Ovary (tissue), 7 donors: ENCODE measurements at regions not wholly inside any gene's neighbourhood (a gene's known extent, or its start where the extent isn't known, plus 50 kb on each side); places are given as distances from the start of the nearest gene placed in this dataset.

Source experiments
- DNase-seq, 5 donors: peaks; one replicate each; pipeline ENCODE4 v3.0.0-alpha.2; 2019 to 2020
- H3K27ac ChIP-seq, 2 donors: fragments of 200-600 bp; one replicate each; pipeline versions ENCODE4 v1.5.1 to v1.8.0; 2019 to 2022
- H3K27me3 ChIP-seq: fragments of 200-600 bp; one replicate; pipeline ENCODE4 v1.8.0; 2022
- H3K36me3 ChIP-seq: fragments of 200-600 bp; sonication (generic); one replicate; pipeline ENCODE4 v1.5.1; 2019
- H3K4me1 ChIP-seq: one replicate; pipeline ENCODE4 v1.8.1; 2013; ENCODE audit warnings: mild to moderate bottlenecking, moderate library complexity; ENCODE audit not compliant: insufficient read depth
- H3K4me3 ChIP-seq: fragments of 200-600 bp; sonication (generic); one replicate; pipeline ENCODE4 v1.5.1; 2017
- H3K9me3 ChIP-seq, 2 donors: fragments of 200-600 bp in 1 of 2; sonication (generic) in 1 of 2; one replicate each; pipeline versions ENCODE4 v1.5.1 to v1.8.1; 2013 to 2019; ENCODE audit warnings: mild to moderate bottlenecking in 1 of 2, moderate library complexity in 1 of 2
- CTCF ChIP-seq, 3 donors: fragments of 450-650 bp in 2 of 3; fragments of 200-600 bp in 1 of 3; IDR thresholded peaks; one replicate each; pipeline versions ENCODE4 v1.5.1 to v1.8.0; 2016 to 2022; ENCODE audit warnings: antibody characterized with exemption in 3 of 3, mild to moderate bottlenecking in 1 of 3
- EP300 ChIP-seq: sonication (generic); formaldehyde crosslinking; IDR thresholded peaks from one replicate; pipeline ENCODE4 v1.6.1; 2017; ENCODE audit warnings: antibody characterized with exemption
- POLR2A ChIP-seq: fragments of 450-650 bp; IDR thresholded peaks from one replicate; pipeline ENCODE4 v1.6.1; 2017; ENCODE audit warnings: antibody characterized with exemption, mild to moderate bottlenecking, moderate library complexity
- WGBS, 3 donors: extraction: QIAGEN DNeasy Blood & Tissue Kit in 1 of 3; methylation state at CpG; one replicate each; pipeline versions ENCODE4 v1.1.5 to v1.1.7; 2013 to 2017; 5-methylcytosine and 5-hydroxymethylcytosine counted together
- intact Hi-C, 4 donors: fragments of 100-400 bp; cut with DNase I; formaldehyde crosslinking; loops; one replicate each; pipeline versions ENCODE4 v1.11.0 to v1.15.1; 2022 to 2023
- donor health status: DM: no; HTN: no; CAD: no; lungs with moderate emphysema.
- donor health status: DM: no; HTN: no; CAD: no.
- donor health status: Bipolar disorder and iron deficiency.
- donor health status: DM: no; HTN: no; CAD: no.
- donor health status: DM: yes; HTN: yes; CAD: no.

- no peak overlapping the region for H3K27ac ChIP-seq
- no peaks in the 10 kb centered on the region for H3K27me3 ChIP-seq
- no peak for TF ChIP-seq POLR2A
- no peak for TF ChIP-seq CTCF (IDR thresholded peaks at IDR 0.05)
- TF ChIP-seq EP300 = no peak
- intact Hi-C loops = no loop called here
- H3K36me3 ChIP-seq = no peaks in the 10 kb centered on the region
- H3K9me3 ChIP-seq = no peaks in the 10 kb centered on the region
- no peaks in the 10 kb centered on the region for H3K4me1 ChIP-seq
- no peak overlapping the region for H3K4me3 ChIP-seq
- no peak for DNase-seq
Measured at GRCh38 chr1:198380275-198380674, 160.2 kb downstream of the ATP6V1G3 start.

- Histone ChIP-seq H3K36me3 (no peaks in the 10 kb centered on the region), H3K4me3 (no peak overlapping the region), H3K27me3 (no peaks in the 10 kb centered on the region), H3K4me1 (no peaks in the 10 kb centered on the region), H3K9me3 (no peaks in the 10 kb centered on the region), H3K27ac (no peak overlapping the region)
- no peak for DNase-seq
- intact Hi-C loops = loop anchor here in 1 of 4 donors (10.0 kb wide), 1 partner anchor 293 kb away; no protein-coding TSS in a partner anchor
- no peak for TF ChIP-seq CTCF (IDR thresholded peaks at IDR 0.05)
- no peak for TF ChIP-seq POLR2A
- no peak for TF ChIP-seq EP300
Measured at GRCh38 chr1:198377702-198378101, 162.8 kb downstream of the ATP6V1G3 start.

GRCh38 chr1:198374288-198374687, 166.2 kb downstream of the ATP6V1G3 start:
- intact Hi-C loops = loop anchor here in 1 of 4 donors (10.0 kb wide), 1 partner anchor 289 kb away; no protein-coding TSS in a partner anchor
- Histone ChIP-seq H3K27me3 (no peaks in the 10 kb centered on the region), H3K36me3 (no peaks in the 10 kb centered on the region), H3K4me1 (no peaks in the 10 kb centered on the region), H3K9me3 (no peaks in the 10 kb centered on the region), H3K4me3 (no peak overlapping the region), H3K27ac (no peak overlapping the region)
- TF ChIP-seq CTCF (IDR thresholded peaks at IDR 0.05) (no peak), POLR2A (no peak), EP300 (no peak)
- no peak for DNase-seq

- no peaks in the 10 kb centered on the region for H3K9me3 ChIP-seq
- H3K27ac ChIP-seq = no peak overlapping the region
- WGBS, 3 donors = 60 to 89% (median 86%) methylated on average over 3 of the region's 3 CpGs
- H3K27me3 ChIP-seq = no peaks in the 10 kb centered on the region
- no peaks in the 10 kb centered on the region for H3K4me1 ChIP-seq
- intact Hi-C loops = loop anchor here in 1 of 4 donors (10.0 kb wide), 1 partner anchor 289 kb away; no protein-coding TSS in a partner anchor
- H3K36me3 ChIP-seq = no peaks in the 10 kb centered on the region
- TF ChIP-seq CTCF (IDR thresholded peaks at IDR 0.05) (no peak), POLR2A (no peak), EP300 (no peak)
- H3K4me3 ChIP-seq = no peak overlapping the region
- no peak for DNase-seq
Measured at GRCh38 chr1:198373376-198373775, 167.1 kb downstream of the ATP6V1G3 start.
